HG03460 (cell line): ENCODE measurements at regions not wholly inside any gene's neighbourhood (a gene's known extent, or its start where the extent isn't known, plus 50 kb on each side); places are given as distances from the start of the nearest gene placed in this dataset.

Experiments used
- ATAC-seq: cut with Tn5 transposase; IDR thresholded peaks from one replicate; pipeline ENCODE4 v1.9.1; 2021; ENCODE audit not compliant: unreplicated experiment

- ATAC-seq = no peak
Observed at GRCh38 chr17:79427621-79428539, 183.0 kb downstream of the RBFOX3 start.

DNA sequence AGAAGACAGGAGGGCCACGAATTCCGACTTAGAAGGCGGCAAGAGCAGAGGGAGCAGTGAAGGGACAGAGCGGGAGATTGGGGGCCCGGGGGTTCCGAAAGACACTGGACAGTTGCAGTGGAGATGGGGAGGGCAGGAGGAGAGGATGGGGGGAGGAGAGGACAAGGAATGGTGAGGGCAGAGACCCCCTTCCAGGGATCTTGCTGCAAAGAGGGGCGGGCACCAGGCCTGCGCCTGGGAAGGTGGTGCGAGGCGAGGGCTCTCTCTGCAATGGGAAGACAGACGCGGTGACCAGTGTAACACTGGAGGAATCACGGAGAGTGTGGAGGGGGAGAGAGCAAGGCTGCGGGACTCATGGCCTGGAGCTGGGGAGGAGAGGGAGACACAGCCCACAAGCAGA is 185.2 kb downstream of the RBFOX3 start:
- ATAC-seq = no peak

- ATAC-seq = no peak
Observed at GRCh38 chr17:79424471-79425185, 186.2 kb downstream of the RBFOX3 start.

DNA sequence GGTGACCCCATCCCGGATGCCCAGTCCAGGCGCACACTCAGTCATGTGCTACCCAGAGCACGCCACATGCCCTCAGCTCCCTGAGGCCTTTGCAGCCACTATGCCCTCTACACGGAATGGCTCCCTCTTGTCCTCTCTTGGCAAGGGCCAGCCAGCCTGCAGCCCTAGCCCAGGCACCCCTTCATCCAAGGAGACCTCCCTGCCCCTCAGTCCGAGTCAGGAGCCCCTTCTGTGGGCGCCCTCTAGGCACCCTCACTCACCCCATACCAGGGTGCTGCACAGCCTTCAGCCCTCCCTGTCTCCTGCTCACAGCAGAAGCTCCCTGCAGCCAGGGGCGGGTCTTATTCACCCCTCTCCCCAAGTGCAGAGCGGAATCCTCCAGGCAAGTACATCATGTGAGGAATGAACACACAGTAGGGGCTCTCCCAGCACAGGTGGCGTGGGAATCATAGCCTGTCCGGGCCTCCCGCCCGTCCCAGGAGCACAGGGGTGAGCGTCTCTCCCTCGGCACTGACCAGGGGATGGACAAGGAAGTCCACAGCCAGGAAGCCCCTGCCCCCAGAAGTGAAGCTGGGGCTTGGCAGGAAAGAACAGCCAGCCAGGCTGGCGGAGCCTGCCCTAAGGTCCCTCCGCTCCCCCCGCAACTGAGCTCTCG is 186.9 kb downstream of the RBFOX3 start:
- no peak for ATAC-seq

DNA sequence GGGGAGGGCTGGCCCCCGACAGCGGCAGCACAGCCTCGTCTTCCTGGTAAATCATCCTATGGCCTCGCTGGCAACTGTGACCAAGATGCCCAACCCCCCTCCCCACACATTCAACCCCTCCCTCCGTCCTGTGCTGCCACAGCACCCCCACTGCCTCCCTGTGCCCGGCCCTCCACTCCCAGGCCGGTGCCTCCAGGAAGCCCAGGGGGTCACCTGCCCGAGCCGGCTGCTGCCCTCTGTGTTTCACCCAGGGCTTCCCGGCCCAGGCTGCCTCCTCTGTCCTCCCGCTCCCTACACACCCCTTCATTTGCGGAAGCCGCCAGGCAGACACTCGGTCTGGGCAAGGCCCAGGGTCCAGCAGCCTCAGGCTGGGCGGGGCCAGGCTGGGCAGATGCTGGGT is 188.6 kb downstream of the RBFOX3 start:
- ATAC-seq = no peak

DNA sequence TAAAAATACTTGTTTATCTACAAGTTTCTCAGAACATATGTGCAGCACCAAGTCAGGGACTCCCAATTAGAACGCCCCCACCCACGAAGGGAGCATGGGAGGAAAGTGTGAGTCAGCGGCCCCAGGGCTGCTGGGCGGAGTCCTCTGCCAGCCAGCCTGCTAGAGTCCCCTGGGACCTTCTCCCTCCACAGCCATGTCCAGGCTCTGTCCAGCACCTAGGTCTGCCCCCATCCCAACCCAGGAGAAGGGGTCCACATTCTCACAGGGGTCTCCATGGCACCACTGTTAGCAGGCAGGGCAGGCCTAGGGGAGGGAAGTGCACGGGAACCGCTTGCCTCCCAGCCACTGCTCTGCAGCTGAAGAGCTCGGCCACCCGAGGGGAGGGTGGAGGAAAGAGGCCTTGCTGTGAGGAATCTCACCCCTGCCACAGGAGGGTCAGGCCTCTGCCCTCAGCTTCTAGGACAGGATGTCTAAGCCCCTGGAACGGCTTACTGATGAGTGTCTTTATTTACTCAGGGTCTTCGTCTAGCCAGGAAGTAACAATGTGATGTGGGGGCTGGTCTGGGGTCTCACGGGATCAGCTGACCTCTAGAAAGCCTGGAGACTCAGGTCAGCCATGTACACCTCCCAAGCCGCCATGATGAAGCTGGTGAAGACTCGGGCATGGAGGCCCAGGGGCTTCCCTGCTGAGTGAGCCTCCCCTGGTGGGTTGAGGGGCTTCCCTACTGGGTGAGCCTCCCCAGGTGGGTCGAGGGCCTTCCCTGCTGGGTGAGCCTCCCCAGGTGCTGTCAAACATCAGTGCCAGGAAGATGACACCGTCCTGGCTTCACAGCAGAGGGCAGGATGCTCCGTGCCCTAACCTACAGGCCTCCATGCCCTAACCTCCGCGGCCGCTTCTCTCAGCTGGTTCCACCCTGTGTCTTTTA is 190.3 kb downstream of the RBFOX3 start:
- no peak for ATAC-seq

DNA sequence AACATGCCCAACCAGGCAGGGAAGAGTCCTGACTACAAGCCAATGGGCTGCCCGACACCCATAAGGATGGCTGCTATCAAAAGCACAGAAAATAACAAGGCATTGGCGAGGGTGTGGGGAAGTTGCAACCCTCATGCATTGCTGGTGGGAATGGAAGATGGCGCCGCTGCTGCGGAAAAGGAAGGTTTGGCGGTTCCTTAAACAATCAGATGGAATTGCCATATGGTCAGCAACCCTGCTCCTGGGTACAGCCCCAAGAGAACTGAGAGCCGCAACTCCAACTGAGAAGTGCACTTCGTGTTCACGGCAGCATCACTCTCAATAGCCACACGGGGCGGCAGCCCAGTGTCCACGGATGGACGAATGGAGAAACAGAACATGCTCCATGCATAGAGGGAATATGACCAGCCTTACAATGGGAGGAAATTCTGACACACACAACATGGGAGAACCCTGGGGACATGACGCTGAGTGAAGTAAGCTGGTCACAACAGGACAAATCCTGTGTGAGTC is 193.3 kb downstream of the RBFOX3 start:
- no peak for ATAC-seq

GRCh38 chr17:79415909-79416308 is 194.9 kb downstream of the RBFOX3 start:
- ATAC-seq = no peak

- ATAC-seq = no peak
Observed at GRCh38 chr17:79415365-79415764, 195.5 kb downstream of the RBFOX3 start.

- no peak for ATAC-seq
Observed at GRCh38 chr17:79414793-79415211, 196.0 kb downstream of the RBFOX3 start.

DNA sequence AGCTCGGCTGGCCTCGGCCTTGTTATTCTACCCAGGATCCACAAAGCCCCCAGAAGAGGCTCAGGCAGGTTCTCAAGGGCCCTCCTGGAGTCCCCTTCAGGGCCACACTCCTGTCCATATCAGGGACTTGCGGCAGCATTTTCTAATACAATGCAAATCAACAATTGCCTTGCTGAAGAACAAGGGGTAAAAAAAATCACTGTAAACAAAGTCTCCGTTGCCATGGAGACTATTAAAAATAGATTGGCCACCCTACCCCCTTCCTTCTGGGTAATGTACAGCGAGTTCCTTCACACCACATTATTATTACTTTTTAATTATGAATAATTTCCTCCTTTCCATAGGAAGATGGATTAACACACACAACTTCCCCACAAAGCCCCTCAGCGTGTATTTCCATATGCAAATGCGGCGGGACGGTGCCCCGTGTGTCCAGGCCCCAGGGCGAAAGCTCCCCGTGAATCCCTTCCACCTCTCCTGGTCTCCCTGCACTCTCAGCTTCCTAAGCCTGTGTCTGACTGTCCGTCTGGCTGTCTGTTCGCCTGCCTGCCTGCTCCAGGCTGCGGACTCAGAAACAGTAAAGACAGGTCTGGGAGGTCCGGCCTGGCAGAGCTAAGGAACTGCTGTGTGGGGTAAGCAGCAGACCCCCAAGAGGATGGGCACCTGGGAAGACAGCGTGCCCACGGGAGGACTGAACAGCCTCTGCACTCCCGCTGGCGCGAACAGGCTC is 196.6 kb downstream of the RBFOX3 start:
- ATAC-seq = no peak

GRCh38 chr17:79413611-79414010 is 197.2 kb downstream of the RBFOX3 start:
- ATAC-seq = no peak

- no peak for ATAC-seq
Observed at GRCh38 chr17:79412886-79413390, 197.9 kb downstream of the RBFOX3 start.

GRCh38 chr17:79412110-79412509 is 198.7 kb downstream of the RBFOX3 start:
- no peak for ATAC-seq

DNA sequence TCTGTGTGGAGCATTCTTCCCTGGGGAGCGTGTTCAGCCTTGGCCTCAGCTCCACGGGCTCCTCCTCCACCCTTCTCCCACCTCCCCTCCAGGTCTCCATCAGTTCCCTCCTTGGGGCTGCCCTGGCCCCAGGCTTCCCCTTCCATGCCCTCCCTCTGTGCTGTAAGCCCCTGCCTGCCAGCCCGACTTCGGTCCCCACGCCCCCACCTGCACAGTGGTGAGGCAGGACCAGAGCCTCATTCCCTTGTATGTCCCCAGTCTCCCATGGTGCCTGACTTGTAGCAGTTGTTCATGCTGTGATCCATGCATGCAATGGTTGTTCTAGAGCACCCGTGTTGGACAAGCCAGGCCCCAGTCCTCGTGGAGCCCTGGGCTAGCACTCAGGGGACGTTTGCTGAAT is 199.4 kb downstream of the RBFOX3 start:
- no peak for ATAC-seq

DNA sequence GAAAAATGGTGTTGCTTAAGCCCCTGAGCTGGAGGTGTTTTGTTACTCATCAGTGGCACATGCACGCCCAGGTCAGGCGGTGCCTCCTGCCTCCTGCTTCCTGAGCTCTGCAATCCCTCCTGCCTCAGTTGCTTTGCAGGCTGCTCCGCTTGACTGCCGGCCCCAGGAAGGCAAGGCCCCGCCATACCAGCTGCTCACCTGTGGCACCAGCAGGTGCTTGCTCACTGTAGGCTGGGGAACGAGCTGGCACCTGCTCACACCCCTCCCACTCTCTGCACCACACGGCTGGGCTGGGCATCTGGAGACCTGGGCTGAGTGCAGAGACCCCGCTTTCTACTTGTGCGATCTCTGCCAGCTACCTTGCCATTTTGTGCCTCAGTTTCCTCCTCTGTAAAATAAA is 200.2 kb downstream of the RBFOX3 start:
- no peak for ATAC-seq

DNA sequence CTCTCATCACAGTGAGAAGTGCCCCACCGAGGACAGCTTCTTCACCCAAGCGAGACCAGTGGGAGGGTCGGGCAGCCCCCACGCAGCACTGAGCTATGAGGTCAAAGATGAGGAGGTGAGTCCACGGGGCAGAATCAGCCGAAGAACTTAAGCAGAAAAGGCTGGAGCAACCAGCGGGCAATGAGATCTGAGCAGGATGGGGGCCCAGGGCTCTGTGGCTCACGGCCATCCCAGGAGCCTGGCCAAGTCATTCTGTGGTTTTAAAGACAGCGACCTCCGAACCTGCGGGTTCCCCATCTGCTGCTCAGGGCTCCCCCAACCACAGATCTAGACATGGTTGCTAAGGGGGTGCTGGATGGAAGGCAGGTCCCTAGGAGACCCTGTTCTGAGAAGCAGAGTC is 202.6 kb downstream of the RBFOX3 start:
- ATAC-seq = no peak

GRCh38 chr17:79407385-79407784 is 203.5 kb downstream of the RBFOX3 start:
- no peak for ATAC-seq

DNA sequence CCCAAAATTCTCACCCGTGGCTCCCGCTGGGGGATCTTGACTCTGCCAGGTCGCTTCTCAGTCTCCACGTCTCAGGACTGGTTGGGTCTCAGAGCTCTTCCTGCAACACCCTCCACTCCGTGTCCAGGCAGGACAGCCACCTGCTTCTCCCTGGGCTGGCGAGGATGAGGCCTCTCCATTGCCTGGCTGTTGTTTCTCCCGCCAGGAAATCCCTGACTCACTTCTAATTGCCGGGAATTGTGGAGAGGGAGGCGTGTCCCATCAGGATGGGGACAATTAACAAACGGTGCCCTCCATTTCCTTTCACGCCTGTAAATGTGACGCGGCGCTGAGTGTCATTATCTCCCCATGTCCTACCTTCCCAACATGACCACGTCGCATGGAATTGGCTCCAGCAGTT is 204.5 kb downstream of the RBFOX3 start:
- no peak for ATAC-seq

DNA sequence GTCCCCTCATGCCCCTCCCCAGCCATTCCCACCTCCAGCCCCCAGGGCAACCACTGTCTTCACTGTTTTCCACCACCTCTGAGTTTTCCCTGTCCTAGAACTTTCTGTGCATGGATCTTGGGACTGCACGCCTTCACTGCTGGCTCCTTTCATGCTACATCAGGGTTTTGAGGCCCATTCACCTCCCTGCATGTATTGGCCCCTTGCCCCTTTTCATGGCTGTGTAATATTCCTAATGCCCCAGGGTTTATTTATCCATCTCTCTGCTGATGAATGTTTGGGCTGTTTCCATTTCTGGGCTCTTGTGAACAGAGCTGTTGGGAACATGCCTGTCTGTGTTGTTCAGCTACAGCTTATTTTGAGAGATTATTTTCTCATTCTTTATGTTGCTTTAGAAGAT is 205.0 kb downstream of the RBFOX3 start:
- ATAC-seq = no peak
